Vagina (tissue), 2 donors: ENCODE measurements at regions not wholly inside any gene's neighbourhood (a gene's known extent, or its start where the extent isn't known, plus 50 kb on each side); places are given as distances from the start of the nearest gene placed in this dataset.

ENCODE experiments used
- DNase-seq, 2 donors: peaks; one replicate each; pipeline ENCODE4 v3.0.0-alpha.2; 2017; ENCODE audit errors: extremely low spot score in 2 of 2
- H3K27ac ChIP-seq: fragments of 200-600 bp; sonication (generic); one replicate; pipeline ENCODE4 v1.5.1; 2019
- H3K27me3 ChIP-seq: fragments of 200-600 bp; sonication (generic); one replicate; pipeline ENCODE4 v1.5.1; 2019
- H3K36me3 ChIP-seq, 2 donors: fragments of 200-600 bp; sonication (generic); one replicate each; pipeline ENCODE4 v1.5.1; 2017 to 2019
- H3K4me1 ChIP-seq: fragments of 200-600 bp; sonication (generic); one replicate; pipeline ENCODE4 v1.5.1; 2019
- H3K4me3 ChIP-seq, 2 donors: fragments of 200-600 bp; sonication (generic); 1 replicate in 1 of 2; 2 replicates in 1 of 2; pipeline ENCODE4 v1.5.1; 2016 to 2019
- H3K9me3 ChIP-seq: fragments of 200-600 bp; sonication (generic); one replicate; pipeline ENCODE4 v1.5.1; 2019
- CTCF ChIP-seq, 3 experiments: fragments of 450-650 bp in 2 of 3; fragments of 200-600 bp in 1 of 3; sonication (generic) in 1 of 3; IDR thresholded peaks; one replicate each; pipeline ENCODE4 v1.5.1; 2017 to 2019; ENCODE audit warnings: antibody characterized with exemption in 3 of 3, mild to moderate bottlenecking in 2 of 3, moderate library complexity in 2 of 3
- POLR2A ChIP-seq, 2 donors: fragments of 450-650 bp; IDR thresholded peaks; one replicate each; pipeline ENCODE4 v1.6.1; 2017; ENCODE audit warnings: antibody characterized with exemption in 2 of 2, mild to moderate bottlenecking in 2 of 2, moderate library complexity in 2 of 2
- POLR2AphosphoS5 ChIP-seq, 2 donors: sonication (generic); formaldehyde crosslinking; IDR thresholded peaks; one replicate each; pipeline ENCODE4 v1.9.0; 2017; ENCODE audit warnings: antibody characterized with exemption in 2 of 2, mild to moderate bottlenecking in 2 of 2, low read depth in 1 of 2; ENCODE audit not compliant: insufficient read depth in 1 of 2
- intact Hi-C: fragments of 100-400 bp; cut with DNase I; formaldehyde crosslinking; loops from one replicate; pipeline ENCODE4 v1.15.1; 2023

- TF ChIP-seq POLR2AphosphoS5 (IDR thresholded peaks at IDR 0.05; ENCODE audit: insufficient read depth in 1 of 2, low read depth in 1 of 2) = no peak
- TF ChIP-seq CTCF (IDR thresholded peaks at IDR 0.05) = no peak
- no peak for TF ChIP-seq POLR2A (IDR thresholded peaks at IDR 0.05)
- intact Hi-C loops = no loop called here
- no peaks in the 10 kb centered on the region for H3K36me3 ChIP-seq
- DNase-seq = peak in 1 of 2 donors; percentile 5
- peaks cover 5% of the 10 kb centered on the region for H3K4me1 ChIP-seq
- no peaks in the 10 kb centered on the region for H3K27me3 ChIP-seq
- H3K4me3 ChIP-seq = no peak overlapping the region
- no peaks in the 10 kb centered on the region for H3K9me3 ChIP-seq
- no peak overlapping the region for H3K27ac ChIP-seq
These were observed 262.0 kb downstream of the MREG start for GRCh38 chr2:215751200-215751910.

- Histone ChIP-seq H3K4me1 (peaks cover 5% of the 10 kb centered on the region), H3K27ac (no peak overlapping the region), H3K9me3 (no peaks in the 10 kb centered on the region), H3K36me3 (no peaks in the 10 kb centered on the region), H3K27me3 (no peaks in the 10 kb centered on the region), H3K4me3 (no peak overlapping the region)
- intact Hi-C loops = no loop called here
- DNase-seq = no peak
- no peak for TF ChIP-seq POLR2AphosphoS5 (IDR thresholded peaks at IDR 0.05; ENCODE audit: insufficient read depth in 1 of 2, low read depth in 1 of 2)
- no peak for TF ChIP-seq CTCF (IDR thresholded peaks at IDR 0.05)
- TF ChIP-seq POLR2A (IDR thresholded peaks at IDR 0.05) = no peak
These were observed 262.6 kb downstream of the MREG start for GRCh38 chr2:215750763-215751162.

- DNase-seq = peak in 1 of 2 donors; percentile 91
- H3K36me3 ChIP-seq = no peaks in the 10 kb centered on the region
- H3K4me3 ChIP-seq = no peak overlapping the region
- H3K27me3 ChIP-seq = no peaks in the 10 kb centered on the region
- intact Hi-C loops = no loop called here
- TF ChIP-seq POLR2AphosphoS5 (IDR thresholded peaks at IDR 0.05; ENCODE audit: insufficient read depth in 1 of 2, low read depth in 1 of 2) (no peak), CTCF (IDR thresholded peaks at IDR 0.05) (no peak), POLR2A (IDR thresholded peaks at IDR 0.05) (no peak)
- no peaks in the 10 kb centered on the region for H3K9me3 ChIP-seq
- peaks cover 5% of the 10 kb centered on the region for H3K4me1 ChIP-seq
- no peak overlapping the region for H3K27ac ChIP-seq
These were observed 264.0 kb downstream of the MREG start for GRCh38 chr2:215749092-215749957.

- DNase-seq = peak in 1 of 2 donors; percentile 65
- H3K4me1 ChIP-seq = peaks cover 5% of the 10 kb centered on the region
- H3K27me3 ChIP-seq = no peaks in the 10 kb centered on the region
- no peak overlapping the region for H3K4me3 ChIP-seq
- H3K36me3 ChIP-seq = no peaks in the 10 kb centered on the region
- H3K27ac ChIP-seq = no peak overlapping the region
- intact Hi-C loops = no loop called here
- no peaks in the 10 kb centered on the region for H3K9me3 ChIP-seq
- no peak for TF ChIP-seq CTCF (IDR thresholded peaks at IDR 0.05)
- TF ChIP-seq POLR2AphosphoS5 (IDR thresholded peaks at IDR 0.05; ENCODE audit: insufficient read depth in 1 of 2, low read depth in 1 of 2) = no peak
- no peak for TF ChIP-seq POLR2A (IDR thresholded peaks at IDR 0.05)
These were observed 264.9 kb downstream of the MREG start for GRCh38 chr2:215748446-215748845.
